OCI-LY3 (cell line): ENCODE measurements at regions not wholly inside any gene's neighbourhood (a gene's known extent, or its start where the extent isn't known, plus 50 kb on each side); places are given as distances from the start of the nearest gene placed in this dataset.
"Not testable (repeated sequence)": the region's sequence is repeated elsewhere in the genome, so short reads cannot be mapped to it uniquely, and the experiment has no call there.

Source experiments
- H2AFZ ChIP-seq: fragments of 200-600, 300-600 bp; shearing (Covaris generic); 2 replicates; pipeline ENCODE4 v1.6.0; 2014; ENCODE audit warnings: antibody characterized with exemption, low read depth, low read length
- H3K27ac ChIP-seq: fragments of 200-600, 300-600 bp; sonication (generic); 2 replicates; pipeline ENCODE4 v1.5.1; 2014; ENCODE audit warnings: mild to moderate bottlenecking, low read length, moderate library complexity, mixed read lengths
- H3K27me3 ChIP-seq: fragments of 200-600, 300-600 bp; sonication (generic); 2 replicates; pipeline ENCODE4 v1.6.1; 2014; ENCODE audit warnings: low read depth, low read length, mixed read lengths
- H3K36me3 ChIP-seq: fragments of 200-600, 300-600 bp; sonication (generic); replicated peaks from 2 replicates; pipeline ENCODE3; 2014; ENCODE audit warnings: low read depth, low read length, mixed read lengths
- H3K4me1 ChIP-seq: fragments of 300-600, 200-600 bp; sonication (generic); 2 replicates; pipeline ENCODE4 v1.6.1; 2014; ENCODE audit warnings: low read length, mixed read lengths
- H3K4me2 ChIP-seq: fragments of 200-600, 300-600 bp; sonication (generic); 2 replicates; pipeline ENCODE4 v1.6.1; 2014; ENCODE audit warnings: low read length, mixed read lengths
- H3K4me3 ChIP-seq: fragments of 300-600, 200-600 bp; sonication (generic); 2 replicates; pipeline ENCODE4 v1.5.1; 2014; ENCODE audit warnings: antibody characterized with exemption, mild to moderate bottlenecking, low read length, moderate library complexity
- H3K79me2 ChIP-seq: fragments of 300-600, 200-600 bp; shearing (Covaris generic); 2 replicates; pipeline ENCODE4 v1.6.1; 2014; ENCODE audit warnings: mild to moderate bottlenecking, low read length, mixed read lengths
- H3K9ac ChIP-seq: fragments of 300-600, 200-600 bp; shearing (Covaris generic); 2 replicates; pipeline ENCODE4 v1.6.0; 2014; ENCODE audit warnings: mild to moderate bottlenecking, low read length, moderate library complexity
- H3K9me3 ChIP-seq: fragments of 200-600, 300-600 bp; shearing (Covaris generic); 2 replicates; pipeline ENCODE4 v1.6.1; 2014; ENCODE audit warnings: low read length, mixed read lengths; ENCODE audit not compliant: insufficient read depth
- H4K20me1 ChIP-seq: fragments of 200-600, 300-600 bp; sonication (generic); 2 replicates; pipeline ENCODE4 v1.6.1; 2016; ENCODE audit warnings: low read length, mixed read lengths; ENCODE audit not compliant: insufficient read depth
- EZH2phosphoT487 ChIP-seq: fragments of 200-600 bp; shearing (Covaris generic); IDR thresholded peaks from 2 replicates; pipeline ENCODE4 v1.6.1; 2018; ENCODE audit warnings: antibody characterized with exemption, mixed run types, low read depth
- TF ChIP-seq, protein P1 (sequence below): fragments of 200-600, 300-600 bp; sonication (generic); IDR thresholded peaks from 2 replicates; pipeline ENCODE4 v1.5.1; 2014; ENCODE audit warnings: antibody characterized with exemption, low read length, low read depth

DNA sequence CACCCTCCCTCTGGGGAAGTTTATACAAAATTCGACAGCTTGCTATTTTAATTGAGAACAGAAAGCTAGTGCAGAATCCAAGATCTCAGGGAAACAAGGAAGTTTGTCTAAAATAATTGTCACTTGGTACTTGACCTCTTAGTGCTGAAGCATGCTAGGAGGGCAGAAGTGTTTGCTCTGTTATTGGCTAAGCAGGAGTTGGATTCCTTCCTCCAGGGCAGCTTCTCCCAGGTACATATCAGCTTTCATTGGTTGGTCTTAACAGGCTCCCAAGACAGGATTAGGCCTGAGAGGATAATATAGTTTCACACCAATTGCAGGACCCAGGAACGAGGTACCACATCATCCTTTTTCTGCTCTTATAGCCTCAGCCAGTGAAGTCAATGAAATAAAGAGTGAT is 432.8 kb downstream of the IRX1 start:
- no peaks in the 10 kb centered on the region for H4K20me1 ChIP-seq
- H2AFZ ChIP-seq = no peak overlapping the region
- H3K9ac ChIP-seq = no peak overlapping the region
- H3K9me3 ChIP-seq = no peaks in the 10 kb centered on the region
- H3K79me2 ChIP-seq = no peaks in the 10 kb centered on the region
- TF ChIP-seq, protein P1, sequence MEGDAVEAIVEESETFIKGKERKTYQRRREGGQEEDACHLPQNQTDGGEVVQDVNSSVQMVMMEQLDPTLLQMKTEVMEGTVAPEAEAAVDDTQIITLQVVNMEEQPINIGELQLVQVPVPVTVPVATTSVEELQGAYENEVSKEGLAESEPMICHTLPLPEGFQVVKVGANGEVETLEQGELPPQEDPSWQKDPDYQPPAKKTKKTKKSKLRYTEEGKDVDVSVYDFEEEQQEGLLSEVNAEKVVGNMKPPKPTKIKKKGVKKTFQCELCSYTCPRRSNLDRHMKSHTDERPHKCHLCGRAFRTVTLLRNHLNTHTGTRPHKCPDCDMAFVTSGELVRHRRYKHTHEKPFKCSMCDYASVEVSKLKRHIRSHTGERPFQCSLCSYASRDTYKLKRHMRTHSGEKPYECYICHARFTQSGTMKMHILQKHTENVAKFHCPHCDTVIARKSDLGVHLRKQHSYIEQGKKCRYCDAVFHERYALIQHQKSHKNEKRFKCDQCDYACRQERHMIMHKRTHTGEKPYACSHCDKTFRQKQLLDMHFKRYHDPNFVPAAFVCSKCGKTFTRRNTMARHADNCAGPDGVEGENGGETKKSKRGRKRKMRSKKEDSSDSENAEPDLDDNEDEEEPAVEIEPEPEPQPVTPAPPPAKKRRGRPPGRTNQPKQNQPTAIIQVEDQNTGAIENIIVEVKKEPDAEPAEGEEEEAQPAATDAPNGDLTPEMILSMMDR = no peak
- TF ChIP-seq EZH2phosphoT487 = no peak
- no peak overlapping the region for H3K4me3 ChIP-seq
- H3K27me3 ChIP-seq = no peaks in the 10 kb centered on the region
- no peaks in the 10 kb centered on the region for H3K36me3 ChIP-seq
- H3K4me1 ChIP-seq = no peaks in the 10 kb centered on the region
- H3K27ac ChIP-seq = no peak overlapping the region
- no peak overlapping the region for H3K4me2 ChIP-seq

GRCh38 chr5:4033546-4033945 is 437.9 kb downstream of the IRX1 start:
- H3K79me2 ChIP-seq, H3K4me3 ChIP-seq, H3K36me3 ChIP-seq, H2AFZ ChIP-seq, H3K4me1 ChIP-seq, H3K4me2 ChIP-seq, H3K27me3 ChIP-seq, H3K27ac ChIP-seq, H4K20me1 ChIP-seq, H3K9ac ChIP-seq, H3K9me3 ChIP-seq: not testable (repeated sequence)

GRCh38 chr5:4036861-4037260 is 441.2 kb downstream of the IRX1 start:
- no peak overlapping the region for H3K4me3 ChIP-seq
- no peaks in the 10 kb centered on the region for H3K27me3 ChIP-seq
- no peak overlapping the region for H3K9ac ChIP-seq
- TF ChIP-seq, protein P1 = no peak
- no peak for TF ChIP-seq EZH2phosphoT487
- H4K20me1 ChIP-seq = no peaks in the 10 kb centered on the region
- no peaks in the 10 kb centered on the region for H3K79me2 ChIP-seq
- H3K4me2 ChIP-seq = no peak overlapping the region
- no peak overlapping the region for H2AFZ ChIP-seq
- no peaks in the 10 kb centered on the region for H3K4me1 ChIP-seq
- no peaks in the 10 kb centered on the region for H3K36me3 ChIP-seq
- H3K27ac ChIP-seq = no peak overlapping the region
- H3K9me3 ChIP-seq = no peaks in the 10 kb centered on the region

- Histone ChIP-seq H2AFZ (no peak overlapping the region), H3K4me1 (no peaks in the 10 kb centered on the region), H4K20me1 (no peaks in the 10 kb centered on the region), H3K9me3 (no peaks in the 10 kb centered on the region), H3K27ac (no peak overlapping the region), H3K4me2 (no peak overlapping the region), H3K27me3 (no peaks in the 10 kb centered on the region), H3K36me3 (no peaks in the 10 kb centered on the region), H3K9ac (no peak overlapping the region), H3K4me3 (no peak overlapping the region), H3K79me2 (no peaks in the 10 kb centered on the region)
- no peak for TF ChIP-seq EZH2phosphoT487
- TF ChIP-seq, protein P1 = no peak
Measured at GRCh38 chr5:4038994-4039393, 443.4 kb downstream of the IRX1 start.

DNA sequence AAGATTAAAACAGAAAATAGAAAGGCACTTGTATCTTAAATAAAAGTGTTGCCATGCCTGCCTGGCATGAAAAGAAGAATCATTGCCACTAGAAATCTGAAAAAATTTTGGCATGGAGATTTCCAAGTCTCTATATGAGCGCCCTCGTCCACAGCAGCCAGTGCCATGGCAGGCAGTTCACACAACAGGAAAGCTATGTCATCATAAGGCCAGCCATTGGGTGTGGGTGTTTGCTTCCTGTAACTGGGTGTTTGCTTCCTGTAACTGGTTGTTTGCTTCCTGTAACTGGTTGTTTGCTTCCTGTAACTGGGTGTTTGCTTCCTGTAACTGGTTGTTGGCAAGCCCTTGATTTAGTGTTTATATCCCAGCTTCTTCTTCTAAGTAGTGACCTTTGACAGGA is 446.7 kb downstream of the IRX1 start:
- H3K9me3 ChIP-seq = no peaks in the 10 kb centered on the region
- no peaks in the 10 kb centered on the region for H3K27me3 ChIP-seq
- H3K79me2 ChIP-seq = no peaks in the 10 kb centered on the region
- H3K27ac ChIP-seq = no peak overlapping the region
- no peaks in the 10 kb centered on the region for H3K4me1 ChIP-seq
- no peak overlapping the region for H3K4me3 ChIP-seq
- H2AFZ ChIP-seq = no peak overlapping the region
- no peak for TF ChIP-seq EZH2phosphoT487
- TF ChIP-seq, protein P1 = no peak
- H3K4me2 ChIP-seq = no peak overlapping the region
- H3K36me3 ChIP-seq = no peaks in the 10 kb centered on the region
- no peaks in the 10 kb centered on the region for H4K20me1 ChIP-seq
- no peak overlapping the region for H3K9ac ChIP-seq
